ENCODE measurements at regions not wholly inside any gene's neighbourhood (a gene's known extent, or its start where the extent isn't known, plus 50 kb on each side); places are given as distances from the start of the nearest gene placed in this dataset.
A peak's percentile ranks its signal among the peaks of the same experiment; 100 is the strongest.

DNA sequence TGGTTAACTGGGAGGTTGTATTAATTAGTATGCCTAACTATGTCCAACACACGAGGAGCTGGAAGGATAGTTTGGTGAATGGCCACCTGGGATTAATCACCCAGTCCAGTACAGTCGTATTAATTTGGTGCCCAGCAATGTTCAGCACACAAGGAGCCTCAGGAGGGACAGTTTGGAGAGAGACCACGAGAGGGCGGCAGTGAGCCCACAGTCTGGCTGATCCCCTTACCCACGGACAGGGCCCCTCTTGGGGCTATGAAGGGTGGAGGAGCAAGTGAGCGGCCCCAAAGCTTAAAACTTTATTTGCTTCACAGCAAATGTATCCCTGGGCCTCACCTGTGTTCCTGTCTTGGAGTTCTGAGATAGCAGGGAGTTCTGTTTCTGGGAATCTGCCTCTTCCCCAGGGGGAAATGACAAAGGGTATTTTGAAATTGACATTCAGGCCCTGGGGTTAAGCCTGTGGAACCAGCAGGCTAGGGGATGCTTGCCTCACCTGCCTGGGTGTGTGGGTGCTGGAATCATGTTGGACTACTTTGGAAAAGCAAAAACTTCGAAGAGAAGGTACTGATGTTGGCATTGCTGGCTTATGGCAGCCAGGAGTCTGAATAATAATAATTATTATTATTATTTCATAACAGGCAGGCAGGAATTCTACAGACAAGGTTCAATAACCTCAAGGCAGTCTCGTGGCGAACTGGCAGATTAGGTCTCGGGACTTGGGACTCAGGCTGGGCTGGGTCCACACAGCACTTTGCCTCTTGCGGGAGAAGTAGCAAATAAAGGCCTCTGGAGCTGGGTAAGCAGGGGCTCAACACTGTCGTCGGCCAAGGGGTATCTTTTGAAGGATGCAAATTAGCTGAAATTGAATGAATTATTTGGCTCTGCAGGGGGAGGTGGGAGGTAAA is 227.6 kb upstream of the ASIC2 start:
- Mint-ChIP-seq H3K27me3 (peaks cover 2% of the 10 kb centered on the region), H3K4me3 (no peak overlapping the region), H3K27ac (no peak overlapping the region), H3K9me3 (no peaks in the 10 kb centered on the region), H3K4me1 (no peaks in the 10 kb centered on the region), H3K36me3 (no peaks in the 10 kb centered on the region)
- ATAC-seq (ENCODE audit: low read depth) (no peak), DNase-seq (peak; percentile 57)
- POLR2A ChIA-PET = no interaction called here

DNA sequence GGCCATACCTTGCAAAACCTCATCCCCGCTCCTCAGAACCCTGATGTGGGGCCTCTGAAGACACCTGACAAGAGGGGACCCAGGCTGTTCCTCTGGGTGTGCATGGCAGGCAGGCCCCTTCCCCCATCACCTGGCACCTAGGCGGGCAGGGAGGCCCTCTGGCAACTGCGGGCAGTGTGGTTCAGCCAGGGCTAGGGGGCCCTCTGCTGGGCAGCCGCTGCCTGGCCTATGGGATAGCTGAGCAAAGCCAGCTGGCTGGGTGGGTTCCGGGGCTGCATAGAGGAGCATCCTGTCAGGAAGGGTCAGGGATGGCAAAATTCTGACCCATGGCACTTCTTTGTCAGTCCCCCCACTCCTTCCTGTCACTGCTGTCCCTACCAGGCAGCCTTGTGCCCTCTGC is 228.7 kb upstream of the ASIC2 start:
- Mint-ChIP-seq H3K27me3 (peaks cover 2% of the 10 kb centered on the region), H3K36me3 (no peaks in the 10 kb centered on the region), H3K27ac (no peak overlapping the region), H3K9me3 (no peaks in the 10 kb centered on the region), H3K4me1 (no peaks in the 10 kb centered on the region), H3K4me3 (no peak overlapping the region)
- no peak for DNase-seq
- no peak for ATAC-seq (ENCODE audit: low read depth)
- POLR2A ChIA-PET = no interaction called here

DNA sequence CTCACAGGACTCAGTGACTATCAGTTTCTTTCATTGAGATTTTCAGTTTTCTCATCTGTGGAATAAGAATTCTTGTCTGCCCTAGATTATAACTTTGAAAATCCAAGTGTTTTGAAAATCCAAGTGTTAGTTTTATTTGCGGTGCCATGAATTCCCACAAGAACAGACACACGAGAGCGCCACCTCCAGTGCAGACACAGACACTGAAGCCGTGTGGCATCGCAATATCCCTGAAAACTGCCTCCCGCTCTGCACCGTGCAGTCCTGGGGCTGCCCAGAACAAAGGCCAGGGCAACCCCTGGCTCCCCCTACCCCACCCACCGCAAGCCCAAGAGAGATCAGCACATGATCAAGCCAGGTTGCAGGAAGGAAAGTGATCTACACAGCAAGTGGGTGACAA is 229.5 kb upstream of the ASIC2 start:
- Mint-ChIP-seq H3K4me1 (no peaks in the 10 kb centered on the region), H3K9me3 (peaks cover 1% of the 10 kb centered on the region), H3K27ac (no peak overlapping the region), H3K36me3 (no peaks in the 10 kb centered on the region), H3K27me3 (peaks cover 2% of the 10 kb centered on the region), H3K4me3 (no peak overlapping the region)
- ATAC-seq (ENCODE audit: low read depth) (no peak), DNase-seq (no peak)
- POLR2A ChIA-PET = no interaction called here

- ATAC-seq (ENCODE audit: low read depth) (no peak), DNase-seq (no peak)
- POLR2A ChIA-PET = no interaction called here
- H3K27ac Mint-ChIP-seq = no peak overlapping the region
- no peak overlapping the region for H3K4me3 Mint-ChIP-seq
- H3K36me3 Mint-ChIP-seq = no peaks in the 10 kb centered on the region
- no peaks in the 10 kb centered on the region for H3K4me1 Mint-ChIP-seq
- H3K9me3 Mint-ChIP-seq = peaks cover 2% of the 10 kb centered on the region
- peaks cover 2% of the 10 kb centered on the region for H3K27me3 Mint-ChIP-seq
These were observed 230.5 kb upstream of the ASIC2 start for GRCh38 chr17:33523577-33523981.

DNA sequence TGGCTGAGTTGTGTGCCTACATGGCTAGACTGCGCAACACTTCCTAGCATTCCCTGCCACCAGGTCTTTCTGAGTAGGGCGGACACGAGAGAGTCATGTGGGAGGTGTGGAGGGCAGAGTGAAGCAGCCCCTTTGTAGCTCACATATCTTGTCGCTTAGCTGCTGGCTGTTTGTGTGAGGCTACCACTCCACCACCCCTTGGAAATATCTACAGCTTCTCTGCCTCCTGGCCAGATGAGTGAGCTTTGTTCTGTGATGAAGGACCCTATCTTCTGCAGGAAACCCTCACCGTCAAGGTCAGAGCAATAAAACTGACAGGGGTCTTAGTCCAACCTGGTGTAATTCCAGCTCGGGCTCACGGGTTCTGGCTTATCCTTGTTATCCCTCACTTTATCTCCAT is 232.1 kb upstream of the ASIC2 start:
- peaks cover 3% of the 10 kb centered on the region for H3K9me3 Mint-ChIP-seq
- POLR2A ChIA-PET = no interaction called here
- no peak overlapping the region for H3K4me3 Mint-ChIP-seq
- H3K27me3 Mint-ChIP-seq = peaks cover 2% of the 10 kb centered on the region
- no peak overlapping the region for H3K27ac Mint-ChIP-seq
- ATAC-seq (ENCODE audit: low read depth) = no peak
- no peak for DNase-seq
- no peaks in the 10 kb centered on the region for H3K4me1 Mint-ChIP-seq
- no peaks in the 10 kb centered on the region for H3K36me3 Mint-ChIP-seq

DNA sequence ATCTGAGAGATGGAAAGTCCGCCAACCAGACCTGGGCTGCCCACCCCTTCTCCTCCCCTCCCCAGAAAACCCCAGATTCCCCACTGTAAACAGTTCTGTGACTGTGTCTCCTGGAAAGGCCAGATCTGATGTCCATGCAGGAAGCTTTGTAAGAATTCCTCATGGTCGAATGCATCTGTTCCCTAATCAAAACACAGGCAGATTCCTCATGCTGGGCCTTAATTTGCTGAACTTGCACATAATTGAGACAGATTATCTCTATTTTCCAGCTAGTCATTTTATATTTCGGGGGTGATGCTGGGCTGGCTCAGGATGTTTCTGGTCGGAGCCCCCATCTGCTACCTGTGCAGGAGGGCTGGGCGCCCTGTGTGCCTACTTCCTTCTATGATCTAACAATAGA is 233.6 kb upstream of the ASIC2 start:
- POLR2A ChIA-PET = no interaction called here
- no peak for DNase-seq

DNA sequence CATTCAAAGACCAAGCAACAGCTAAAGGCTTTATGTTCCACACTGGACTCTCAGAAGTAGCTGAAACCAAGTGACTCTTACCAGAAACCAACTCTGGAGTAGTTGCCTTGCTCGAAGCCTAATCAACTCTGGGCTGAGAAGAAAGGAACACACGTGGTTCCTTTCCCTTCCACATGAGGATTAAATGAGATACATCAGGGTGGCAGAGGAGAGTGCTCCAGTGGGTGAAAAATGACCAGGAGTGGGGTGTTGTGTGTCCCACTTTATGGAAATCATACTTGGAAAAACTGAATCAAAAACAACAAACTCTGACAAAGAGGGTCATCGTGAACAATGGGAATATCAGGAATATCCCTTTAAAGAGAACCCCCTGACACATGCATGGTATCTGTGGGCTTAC is 234.2 kb upstream of the ASIC2 start:
- Mint-ChIP-seq H3K4me1 (no peaks in the 10 kb centered on the region), H3K27ac (no peak overlapping the region), H3K27me3 (no peaks in the 10 kb centered on the region), H3K9me3 (peaks cover 3% of the 10 kb centered on the region), H3K4me3 (no peak overlapping the region), H3K36me3 (no peaks in the 10 kb centered on the region)
- ATAC-seq (ENCODE audit: low read depth) (no peak), DNase-seq (no peak)
- POLR2A ChIA-PET = no interaction called here

More for the DNA sequence above, 233.6 kb upstream of the ASIC2 start:
- Mint-ChIP-seq H3K36me3 (no peaks in the 10 kb centered on the region), H3K27ac (no peak overlapping the region), H3K4me1 (no peaks in the 10 kb centered on the region), H3K27me3 (peaks cover 2% of the 10 kb centered on the region), H3K9me3 (peaks cover 3% of the 10 kb centered on the region), H3K4me3 (no peak overlapping the region)
- no peak for ATAC-seq (ENCODE audit: low read depth)

DNA sequence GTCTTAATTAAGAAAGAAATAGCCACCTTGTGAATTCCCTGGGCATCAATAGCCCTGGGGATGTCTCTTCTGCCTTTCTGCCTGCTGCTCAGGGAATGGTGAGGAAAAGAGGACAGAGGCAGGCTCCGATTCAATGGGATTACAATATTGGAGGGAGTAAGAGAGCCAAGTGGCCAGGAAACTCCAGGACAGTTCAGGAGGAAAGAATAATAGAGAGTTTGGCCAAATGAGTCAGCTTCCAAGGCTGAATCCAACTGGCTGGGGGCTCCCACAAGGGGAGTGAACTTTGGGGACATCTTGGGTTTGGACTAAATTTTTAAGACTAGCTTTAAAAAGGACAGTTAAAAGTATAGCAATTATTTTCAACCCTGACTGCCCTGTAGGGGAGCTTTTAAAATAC is 235.8 kb upstream of the ASIC2 start:
- POLR2A ChIA-PET = no interaction called here
- no peaks in the 10 kb centered on the region for H3K27me3 Mint-ChIP-seq

DNA sequence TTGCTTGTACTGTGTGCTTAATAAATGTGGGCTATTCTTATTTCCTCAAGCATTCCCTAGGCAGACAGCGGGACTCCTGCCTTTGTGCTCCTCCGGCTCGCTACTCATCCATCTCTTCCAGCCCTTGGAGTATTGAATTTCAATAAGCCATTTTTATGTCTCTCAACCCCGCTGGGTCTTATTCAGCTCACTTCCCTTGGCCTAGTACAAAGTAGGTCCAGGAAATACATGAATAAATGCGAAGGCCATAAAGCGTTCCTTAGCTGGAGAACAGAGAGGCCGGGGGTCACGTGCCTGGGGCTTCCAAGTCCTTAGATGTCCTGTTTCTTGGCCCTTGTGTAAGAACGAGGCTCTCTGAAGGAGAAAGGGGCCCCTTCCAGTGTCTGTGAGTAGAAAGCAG is 236.7 kb upstream of the ASIC2 start:
- H3K4me3 Mint-ChIP-seq = no peak overlapping the region
- no peaks in the 10 kb centered on the region for H3K4me1 Mint-ChIP-seq
- H3K9me3 Mint-ChIP-seq = peaks cover 3% of the 10 kb centered on the region
- H3K27ac Mint-ChIP-seq = no peak overlapping the region
- H3K27me3 Mint-ChIP-seq = no peaks in the 10 kb centered on the region
- H3K36me3 Mint-ChIP-seq = no peaks in the 10 kb centered on the region
- POLR2A ChIA-PET = no interaction called here
- ATAC-seq (ENCODE audit: low read depth) = no peak
- no peak for DNase-seq

More for the DNA sequence above, 235.8 kb upstream of the ASIC2 start:
- Mint-ChIP-seq H3K4me3 (no peak overlapping the region), H3K9me3 (peaks cover 3% of the 10 kb centered on the region), H3K36me3 (no peaks in the 10 kb centered on the region), H3K4me1 (no peaks in the 10 kb centered on the region), H3K27ac (no peak overlapping the region)
- no peak for DNase-seq
- no peak for ATAC-seq (ENCODE audit: low read depth)

- no peak for ATAC-seq (ENCODE audit: low read depth)
- Mint-ChIP-seq H3K36me3 (no peaks in the 10 kb centered on the region), H3K9me3 (peaks cover 3% of the 10 kb centered on the region), H3K4me1 (no peaks in the 10 kb centered on the region), H3K4me3 (no peak overlapping the region), H3K27me3 (no peaks in the 10 kb centered on the region), H3K27ac (no peak overlapping the region)
- DNase-seq = no peak
- POLR2A ChIA-PET = no interaction called here
These were observed 238.2 kb upstream of the ASIC2 start for GRCh38 chr17:33531311-33531710.

DNA sequence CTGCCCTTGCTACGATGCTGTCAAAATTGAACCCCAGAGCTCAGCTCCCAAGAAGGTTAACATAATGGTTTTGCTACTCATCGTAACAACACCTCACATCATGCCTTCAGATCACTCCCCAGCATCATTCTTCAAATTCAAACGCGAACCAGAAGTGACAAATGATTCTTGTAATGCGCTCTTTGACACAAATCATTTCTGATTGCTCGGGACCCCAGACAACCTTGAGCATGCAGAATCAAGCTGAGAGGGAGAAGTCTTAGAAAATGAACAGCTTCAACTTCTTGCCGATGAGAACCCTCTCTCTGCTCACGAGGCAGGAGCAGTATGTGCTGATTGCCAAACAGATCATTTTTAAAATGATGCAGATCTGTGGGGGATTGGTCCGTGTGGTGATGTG is 241.0 kb upstream of the ASIC2 start:
- Mint-ChIP-seq H3K36me3 (no peaks in the 10 kb centered on the region), H3K27ac (no peak overlapping the region), H3K4me3 (no peak overlapping the region), H3K9me3 (no peaks in the 10 kb centered on the region), H3K27me3 (no peaks in the 10 kb centered on the region), H3K4me1 (no peaks in the 10 kb centered on the region)
- POLR2A ChIA-PET = no interaction called here
- DNase-seq (no peak), ATAC-seq (ENCODE audit: low read depth) (no peak)

- DNase-seq (no peak), ATAC-seq (ENCODE audit: low read depth) (no peak)
- H3K4me3 Mint-ChIP-seq = no peak overlapping the region
- H3K27ac Mint-ChIP-seq = no peak overlapping the region
- no peaks in the 10 kb centered on the region for H3K4me1 Mint-ChIP-seq
- POLR2A ChIA-PET = no interaction called here
- no peaks in the 10 kb centered on the region for H3K36me3 Mint-ChIP-seq
- no peaks in the 10 kb centered on the region for H3K9me3 Mint-ChIP-seq
- H3K27me3 Mint-ChIP-seq = peaks cover 1% of the 10 kb centered on the region
These were observed 252.0 kb upstream of the ASIC2 start for GRCh38 chr17:33545124-33545523.

- peaks cover 1% of the 10 kb centered on the region for H3K27me3 Mint-ChIP-seq
- POLR2A ChIA-PET = no interaction called here
- H3K9me3 Mint-ChIP-seq = no peaks in the 10 kb centered on the region
- DNase-seq (no peak), ATAC-seq (ENCODE audit: low read depth) (no peak)
- no peaks in the 10 kb centered on the region for H3K36me3 Mint-ChIP-seq
- no peak overlapping the region for H3K27ac Mint-ChIP-seq
- no peak overlapping the region for H3K4me3 Mint-ChIP-seq
- no peaks in the 10 kb centered on the region for H3K4me1 Mint-ChIP-seq
These were observed 257.2 kb upstream of the ASIC2 start for GRCh38 chr17:33550261-33550660.

GRCh38 chr17:33551075-33551474 is 258.0 kb upstream of the ASIC2 start:
- Mint-ChIP-seq H3K9me3 (no peaks in the 10 kb centered on the region), H3K36me3 (no peaks in the 10 kb centered on the region), H3K4me3 (no peak overlapping the region), H3K27ac (no peak overlapping the region), H3K27me3 (peaks cover 1% of the 10 kb centered on the region), H3K4me1 (no peaks in the 10 kb centered on the region)
- ATAC-seq (ENCODE audit: low read depth) (no peak), DNase-seq (no peak)
- POLR2A ChIA-PET = no interaction called here
